B cell (primary cell): ENCODE measurements at regions not wholly inside any gene's neighbourhood (a gene's known extent, or its start where the extent isn't known, plus 50 kb on each side); places are given as distances from the start of the nearest gene placed in this dataset.

Source experiments
- ATAC-seq: fragments of 200-7000 bp; cut with Tn5 transposase; one replicate; pipeline ENCODE4 v1.10.0; 2021; ENCODE audit warnings: low read depth, mild to moderate bottlenecking, moderate number of reproducible peaks, moderate library complexity
- CTCF ChIA-PET: fragments of 350-600 bp; sonication (Branson Sonifier 250); formaldehyde crosslinking; loops from one replicate; lab custom pipeline; 2021; ENCODE audit warnings: antibody characterized with exemption, inconsistent platforms; lab: Charles Lee
- POLR2A ChIA-PET: fragments of 350-600 bp; sonication (Branson Sonifier 250); formaldehyde crosslinking; loops from one replicate; lab custom pipeline; 2021; ENCODE audit warnings: antibody characterized with exemption; lab: Charles Lee
- DNase-seq: peaks from one replicate; pipeline ENCODE4 v3.0.0; 2013
- H2AFZ ChIP-seq: 2 replicates; pipeline ENCODE4 v1.6.1; 2012; ENCODE audit warnings: mild to moderate bottlenecking, low read depth, low read length; ENCODE audit not compliant: insufficient read depth, poor library complexity, severe bottlenecking
- H3K27ac ChIP-seq, 2 donors: 1 replicate in 1 of 2; 2 replicates in 1 of 2; pipeline ENCODE4 v1.5.1; 2012 to 2013; ENCODE audit warnings: low read length in 2 of 2, mild to moderate bottlenecking in 2 of 2, moderate library complexity in 1 of 2
- H3K27me3 ChIP-seq, 4 experiments: fragments of 200-600 bp in 1 of 4; sonication (generic) in 1 of 4; replicated peaks in 1 of 4; 1 replicate in 2 of 4; 2 replicates in 2 of 4; pipeline versions ENCODE4 v1.6.1 to v1.7.0; 2013 to 2016; ENCODE audit warnings: low read length in 3 of 4, mild to moderate bottlenecking in 2 of 4, mixed read lengths in 1 of 4, moderate library complexity in 1 of 4; ENCODE audit not compliant: insufficient read depth in 4 of 4, control insufficient read depth in 3 of 4; ENCODE audit errors: control extremely low read depth in 1 of 4
- H3K36me3 ChIP-seq, 2 experiments: replicated peaks in 1 of 2; 1 replicate in 1 of 2; 2 replicates in 1 of 2; pipeline versions ENCODE4 v1.6.1 to v1.7.1; 2013; ENCODE audit warnings: low read length in 1 of 2; ENCODE audit not compliant: insufficient read depth in 2 of 2, control insufficient read depth in 1 of 2; ENCODE audit errors: control extremely low read depth in 1 of 2, extremely low read depth in 1 of 2
- H3K4me1 ChIP-seq, 2 donors: fragments of 200-600 bp in 1 of 2; sonication (generic) in 1 of 2; 1 replicate in 1 of 2; 2 replicates in 1 of 2; pipeline versions ENCODE4 v1.5.1 to v1.6.1; 2013 to 2017; ENCODE audit warnings: low read length in 2 of 2; ENCODE audit not compliant: control insufficient read depth in 2 of 2, insufficient read depth in 2 of 2
- H3K4me2 ChIP-seq: replicated peaks from 2 replicates; pipeline ENCODE3; 2012; ENCODE audit warnings: mild to moderate bottlenecking, low read depth, low read length; ENCODE audit not compliant: poor library complexity, severe bottlenecking
- H3K4me3 ChIP-seq, 5 experiments: fragments of 200-600 bp in 1 of 5; sonication (generic) in 1 of 5; 1 replicate in 3 of 5; 2 replicates in 2 of 5; pipeline versions ENCODE4 v1.5.1 to v1.7.0; 2011 to 2016; ENCODE audit warnings: low read length in 4 of 5, mild to moderate bottlenecking in 4 of 5, low read depth in 2 of 5, control low read depth in 1 of 5, moderate library complexity in 1 of 5; ENCODE audit not compliant: insufficient read depth in 1 of 5; ENCODE audit errors: control extremely low read depth in 1 of 5, extremely low read depth in 1 of 5
- H3K79me2 ChIP-seq: fragments of 200-600 bp; sonication (generic); one replicate; pipeline ENCODE4 v1.6.0; 2016; ENCODE audit warnings: low read length; ENCODE audit not compliant: control insufficient read depth, insufficient read depth
- H3K9ac ChIP-seq: fragments of 200-600 bp; sonication (generic); 2 replicates; pipeline ENCODE4 v1.6.1; 2017; ENCODE audit warnings: mild to moderate bottlenecking, low read length, moderate library complexity
- H3K9me3 ChIP-seq, 3 donors: one replicate each; pipeline versions ENCODE4 v1.6.1 to v1.7.1; 2013; ENCODE audit warnings: low read length in 2 of 3; ENCODE audit not compliant: control insufficient read depth in 2 of 3, insufficient read depth in 1 of 3; ENCODE audit errors: control extremely low read depth in 1 of 3
- H4K20me1 ChIP-seq: 2 replicates; pipeline ENCODE4 v1.6.0; 2012; ENCODE audit warnings: mild to moderate bottlenecking, low read length; ENCODE audit not compliant: insufficient read depth, control insufficient read depth, poor library complexity, severe bottlenecking
- H3K27ac Mint-ChIP-seq: one replicate; pipeline ENCODE4 v1.8.0; 2021; ENCODE audit warnings: mixed read lengths
- H3K27me3 Mint-ChIP-seq: one replicate; pipeline ENCODE4 v1.8.0; 2021; ENCODE audit warnings: mixed read lengths
- H3K4me1 Mint-ChIP-seq: one replicate; pipeline ENCODE4 v1.8.0; 2021; ENCODE audit warnings: mixed read lengths
- H3K4me3 Mint-ChIP-seq: one replicate; pipeline ENCODE4 v1.8.0; 2021; ENCODE audit warnings: mixed read lengths
- H3K9me3 Mint-ChIP-seq: one replicate; pipeline ENCODE4 v1.8.0; 2022; ENCODE audit warnings: mixed read lengths; ENCODE audit not compliant: insufficient read depth
- CTCF ChIP-seq: fragments of 200-600 bp; IDR thresholded peaks from one replicate; pipeline ENCODE4 v1.8.0; 2022; ENCODE audit warnings: antibody characterized with exemption, mild to moderate bottlenecking
- EZH2 ChIP-seq: IDR thresholded peaks from 2 replicates; pipeline ENCODE4 v1.6.1; 2012; ENCODE audit warnings: borderline replicate concordance, low read depth, mild to moderate bottlenecking, moderate library complexity, low read length; ENCODE audit not compliant: insufficient read depth, poor library complexity, severe bottlenecking
- WGBS: methylation state at CpG from one replicate; pipeline ENCODE4 v1.1.5; 2013; ENCODE audit warnings: missing lambda C conversion rate; ENCODE audit not compliant: insufficient coverage; 5-methylcytosine and 5-hydroxymethylcytosine counted together
- intact Hi-C: fragments of 100-400 bp; cut with micrococcal nuclease; formaldehyde crosslinking; loops from one replicate; pipeline ENCODE4 v1.10.0; 2022

DNA sequence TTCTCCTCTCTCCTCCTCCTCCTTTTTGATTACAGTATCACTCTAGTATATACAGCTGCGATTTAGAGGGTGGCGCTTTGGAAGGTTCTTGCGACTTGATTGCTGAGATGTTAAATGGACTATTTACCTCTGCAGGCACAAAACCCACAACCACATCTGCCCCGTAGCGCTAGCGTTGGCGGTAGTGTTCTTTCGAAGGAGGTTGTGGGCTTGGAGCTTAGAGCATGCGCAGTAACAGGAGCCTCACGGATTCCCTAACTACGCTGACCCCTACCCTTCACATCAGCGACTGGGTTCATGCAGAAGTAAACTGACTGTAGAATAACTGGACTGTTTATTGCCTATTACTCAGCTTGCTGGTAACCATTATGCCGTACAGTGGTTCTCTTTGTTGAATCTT lies 58.0 kb downstream of the CGGBP1 start:
- H3K4me3 Mint-ChIP-seq: peak overlapping the region; percentile 59
- no peak for ATAC-seq
- H3K27me3 Mint-ChIP-seq: no peaks in the 10 kb centered on the region
- H3K4me1 Mint-ChIP-seq: peaks cover 30% of the 10 kb centered on the region
- ChIA-PET POLR2A (no interaction called here), CTCF (interaction anchor here (0.6 to 3.2 kb wide), 10 partner anchors 10 to 742 kb away, joined by 3 to 53 read pairs (median 6); no protein-coding TSS in a partner anchor)
- DNase-seq: peak; percentile 28
- Histone ChIP-seq H3K79me2 (no peaks in the 10 kb centered on the region), H3K9me3 (no peaks in the 10 kb centered on the region), H4K20me1 (no peaks in the 10 kb centered on the region), H3K4me2 (peak overlapping the region; percentile 54), H3K4me3 (peak overlapping the region in 3 of 5 experiments; percentile 9 to 28 (median 13)), H3K27me3 (no peaks in the 10 kb centered on the region), H3K9ac (peak overlapping the region; percentile 6), H3K27ac (no peak overlapping the region), H3K36me3 (no peaks in the 10 kb centered on the region), H3K4me1 (peaks cover 11 to 22% of the 10 kb centered on the region in 2 donors), H2AFZ (peak overlapping the region; percentile 60)
- no peak for TF ChIP-seq CTCF
- TF ChIP-seq EZH2: no peak
- intact Hi-C loops: loop anchor here (10.0 kb wide), 2 partner anchors 736 to 776 kb away; partner anchors contain the start of gene CHMP2B
- no peaks in the 10 kb centered on the region for H3K9me3 Mint-ChIP-seq
- H3K27ac Mint-ChIP-seq: no peak overlapping the region
- WGBS: 80% methylated on average over 8 of the region's 13 CpGs

DNA sequence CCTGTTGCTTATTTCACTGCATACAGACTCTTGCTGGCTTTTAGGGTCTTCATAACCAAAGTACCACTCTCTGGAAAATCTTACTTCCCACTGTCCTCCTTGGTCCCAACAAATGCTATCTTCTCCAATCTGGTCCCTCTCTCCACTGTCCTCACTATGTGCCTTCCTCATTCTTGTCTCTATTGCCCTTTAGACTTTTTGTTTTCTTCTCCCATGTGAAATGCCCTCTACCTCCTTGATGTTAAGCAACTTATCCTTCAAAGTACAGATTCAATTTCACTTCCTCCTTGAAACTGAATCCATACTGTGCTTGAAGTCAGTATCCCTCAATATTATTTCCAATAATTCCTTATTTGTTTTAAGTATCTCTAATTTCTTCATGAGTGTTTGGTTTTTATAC lies 60.8 kb downstream of the CGGBP1 start:
- intact Hi-C loops: no loop called here
- Mint-ChIP-seq H3K27ac (peak overlapping the region; percentile 4), H3K9me3 (no peaks in the 10 kb centered on the region), H3K4me3 (peak overlapping the region; percentile 29), H3K4me1 (peaks cover 30% of the 10 kb centered on the region), H3K27me3 (no peaks in the 10 kb centered on the region)
- peak overlapping the region; percentile 69 for H3K4me2 ChIP-seq
- H3K4me3 ChIP-seq: peak overlapping the region in 1 of 5 experiments; percentile 15
- peaks cover 12 to 22% of the 10 kb centered on the region in 2 donors for H3K4me1 ChIP-seq
- ChIA-PET POLR2A (no interaction called here), CTCF (interaction anchor here (0.6 to 1.3 kb wide), 2 partner anchors 10 to 647 kb away, joined by 3 to 6 read pairs; no protein-coding TSS in a partner anchor)
- H3K9ac ChIP-seq: no peak overlapping the region
- no peak for TF ChIP-seq CTCF
- no peak for TF ChIP-seq EZH2
- no peak overlapping the region for H3K27ac ChIP-seq
- H3K79me2 ChIP-seq: no peaks in the 10 kb centered on the region
- no peaks in the 10 kb centered on the region for H4K20me1 ChIP-seq
- no peaks in the 10 kb centered on the region for H3K9me3 ChIP-seq
- ATAC-seq (peak; percentile 10), DNase-seq (peak; percentile 24)
- H3K27me3 ChIP-seq: no peaks in the 10 kb centered on the region
- no peaks in the 10 kb centered on the region for H3K36me3 ChIP-seq
- H2AFZ ChIP-seq: no peak overlapping the region
